Testis (tissue), 2 donors: ENCODE measurements at regions not wholly inside any gene's neighbourhood (a gene's known extent, or its start where the extent isn't known, plus 50 kb on each side); places are given as distances from the start of the nearest gene placed in this dataset.

Experiments used
- DNase-seq: peaks from one replicate; pipeline ENCODE4 v3.0.0-alpha.2; 2019
- H3K27ac ChIP-seq, 2 donors: fragments of 200-600 bp; sonication (generic); one replicate each; pipeline ENCODE4 v1.5.1; 2019
- H3K27me3 ChIP-seq: fragments of 200-600 bp; sonication (generic); one replicate; pipeline ENCODE4 v1.5.1; 2019
- H3K36me3 ChIP-seq: fragments of 200-600 bp; sonication (generic); one replicate; pipeline ENCODE4 v1.5.1; 2017; ENCODE audit warnings: low read depth; ENCODE audit errors: missing control alignments
- H3K4me1 ChIP-seq: fragments of 200-600 bp; sonication (generic); one replicate; pipeline ENCODE4 v1.5.1; 2019
- H3K4me3 ChIP-seq, 2 donors: fragments of 200-600 bp; sonication (generic); one replicate each; pipeline ENCODE4 v1.5.1; 2017 to 2019
- H3K9me3 ChIP-seq: fragments of 200-600 bp; sonication (generic); one replicate; pipeline ENCODE4 v1.5.1; 2017
- CTCF ChIP-seq, 3 experiments: fragments of 450-650 bp in 2 of 3; fragments of 200-600 bp in 1 of 3; sonication (generic) in 1 of 3; IDR thresholded peaks; one replicate each; pipeline ENCODE4 v1.5.1; 2016 to 2019; ENCODE audit warnings: antibody characterized with exemption in 3 of 3, mild to moderate bottlenecking in 2 of 3, moderate library complexity in 1 of 3
- POLR2A ChIP-seq: fragments of 450-650 bp; IDR thresholded peaks from one replicate; pipeline ENCODE4 v1.6.1; 2017; ENCODE audit warnings: antibody characterized with exemption, mild to moderate bottlenecking, moderate library complexity
- WGBS, 2 donors: methylation state at CpG; one replicate each; pipeline ENCODE4 v1.1.5; 2018; 5-methylcytosine and 5-hydroxymethylcytosine counted together
- intact Hi-C: fragments of 100-400 bp; cut with DNase I; formaldehyde crosslinking; loops from one replicate; pipeline ENCODE4 v1.15.1; 2023; ENCODE audit warnings: low total_unique reads

DNA sequence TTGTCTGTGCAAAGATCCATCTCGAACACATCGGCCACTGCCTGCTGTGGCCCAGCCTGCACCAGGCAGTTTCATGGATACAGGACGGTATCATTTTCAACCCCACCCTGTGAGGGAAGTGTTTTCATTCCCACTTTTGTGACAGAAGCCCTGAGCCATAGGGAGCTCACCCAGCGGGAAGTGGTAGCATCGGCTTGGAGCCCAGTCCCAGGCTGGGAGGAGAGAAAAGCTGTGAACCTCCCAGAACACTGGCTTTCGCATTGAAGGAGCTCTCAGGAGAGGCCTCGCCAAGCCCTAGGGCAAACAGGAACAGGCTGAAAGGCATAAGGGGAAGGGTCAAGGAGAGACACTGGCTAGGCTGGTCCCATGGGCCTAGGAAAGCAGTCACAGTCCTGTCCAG lies 166.1 kb downstream of the TFCP2L1 start:
- no peak overlapping the region for H3K4me3 ChIP-seq
- 85 to 93% methylated on average over 7 of the region's 7 CpGs for WGBS, 2 donors
- H3K36me3 ChIP-seq = no peaks in the 10 kb centered on the region
- TF ChIP-seq POLR2A = no peak
- TF ChIP-seq CTCF (IDR thresholded peaks at IDR 0.05) = no peak
- no peaks in the 10 kb centered on the region for H3K4me1 ChIP-seq
- no peak overlapping the region for H3K27ac ChIP-seq
- no peaks in the 10 kb centered on the region for H3K9me3 ChIP-seq
- no peaks in the 10 kb centered on the region for H3K27me3 ChIP-seq
- intact Hi-C loops = no loop called here
- no peak for DNase-seq

GRCh38 chr2:121120411-121120810 lies 164.6 kb downstream of the TFCP2L1 start:
- no peaks in the 10 kb centered on the region for H3K9me3 ChIP-seq
- WGBS, 2 donors = 85 to 90% methylated on average over 8 of the region's 8 CpGs
- H3K36me3 ChIP-seq = no peaks in the 10 kb centered on the region
- intact Hi-C loops = no loop called here
- no peaks in the 10 kb centered on the region for H3K27me3 ChIP-seq
- H3K27ac ChIP-seq = no peak overlapping the region
- no peak overlapping the region for H3K4me3 ChIP-seq
- H3K4me1 ChIP-seq = no peaks in the 10 kb centered on the region
- TF ChIP-seq CTCF (IDR thresholded peaks at IDR 0.05) = no peak
- TF ChIP-seq POLR2A = no peak
- no peak for DNase-seq

DNA sequence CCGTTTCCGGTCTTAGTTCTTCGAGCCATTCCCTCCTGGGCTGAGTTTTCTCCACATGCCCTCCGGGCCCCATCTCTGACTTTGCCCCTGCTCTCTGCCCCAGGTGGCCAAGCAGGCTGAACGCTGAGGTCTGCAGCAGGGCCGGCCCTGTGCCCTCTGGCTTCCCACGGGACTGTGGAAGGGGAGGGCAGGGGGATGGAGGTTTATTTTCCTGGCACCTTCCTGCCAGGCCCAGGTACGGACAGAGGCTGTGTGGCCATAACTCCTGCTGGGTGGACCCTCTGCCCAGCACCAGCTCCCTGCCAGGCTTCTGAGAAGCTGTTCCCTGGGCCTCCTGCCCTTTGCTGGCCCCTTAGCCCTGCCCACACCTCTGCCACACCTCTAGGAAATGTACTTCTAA lies 164.0 kb downstream of the TFCP2L1 start:
- Histone ChIP-seq H3K4me1 (no peaks in the 10 kb centered on the region), H3K36me3 (no peaks in the 10 kb centered on the region), H3K9me3 (no peaks in the 10 kb centered on the region), H3K27ac (no peak overlapping the region), H3K4me3 (no peak overlapping the region), H3K27me3 (no peaks in the 10 kb centered on the region)
- intact Hi-C loops = no loop called here
- no peak for DNase-seq
- WGBS, 2 donors = 85 to 91% methylated on average over 7 to 8 of the region's 8 CpGs
- TF ChIP-seq POLR2A (no peak), CTCF (IDR thresholded peaks at IDR 0.05) (no peak)

DNA sequence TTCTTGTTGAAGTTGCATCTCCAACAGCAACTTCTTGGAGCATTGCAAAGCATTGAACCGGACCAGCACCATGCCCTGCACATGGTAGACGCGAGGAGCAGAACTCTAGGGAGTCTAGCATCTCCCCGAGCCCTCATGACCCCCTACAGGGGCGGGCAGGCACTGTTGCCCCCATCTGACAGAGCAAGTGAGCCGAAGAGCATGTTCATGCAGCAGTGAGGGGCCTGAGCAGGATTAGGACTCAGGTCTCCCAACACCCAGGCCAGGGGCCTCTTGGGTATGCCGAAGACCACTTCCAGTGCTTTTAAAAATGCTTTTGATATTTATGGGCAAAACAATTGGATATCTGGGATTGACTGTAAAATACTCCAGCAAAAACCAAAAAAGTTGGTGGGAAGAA lies 163.3 kb downstream of the TFCP2L1 start:
- Histone ChIP-seq H3K27ac (no peak overlapping the region), H3K36me3 (no peaks in the 10 kb centered on the region), H3K4me3 (no peak overlapping the region), H3K9me3 (no peaks in the 10 kb centered on the region), H3K4me1 (no peaks in the 10 kb centered on the region), H3K27me3 (no peaks in the 10 kb centered on the region)
- TF ChIP-seq CTCF (IDR thresholded peaks at IDR 0.05) (no peak), POLR2A (no peak)
- intact Hi-C loops = no loop called here
- DNase-seq = no peak
- 86 to 96% methylated on average over 7 of the region's 7 CpGs for WGBS, 2 donors

DNA sequence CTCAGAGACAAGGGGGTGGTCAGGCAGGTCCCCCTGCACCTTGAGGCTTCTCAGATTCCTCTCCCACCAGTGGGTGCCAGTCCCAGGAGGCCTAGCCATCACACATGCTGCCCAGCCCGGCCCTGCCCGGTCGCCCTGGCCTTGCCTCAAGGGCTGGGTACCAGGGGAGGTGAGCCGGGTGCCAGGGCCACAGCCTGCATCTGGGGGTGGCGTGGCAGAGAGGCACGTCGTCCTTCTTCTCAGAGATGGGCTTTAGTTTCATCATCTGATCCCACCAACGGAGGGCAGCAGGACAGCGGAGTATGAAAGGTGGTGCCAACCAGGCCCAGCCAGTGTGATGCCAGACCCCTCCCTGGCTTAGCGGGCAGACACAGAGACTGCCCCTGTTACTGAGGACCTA lies 161.7 kb downstream of the TFCP2L1 start:
- 86 to 92% methylated on average over 4 to 10 of the region's 10 CpGs for WGBS, 2 donors
- Histone ChIP-seq H3K27me3 (no peaks in the 10 kb centered on the region), H3K9me3 (no peaks in the 10 kb centered on the region), H3K4me3 (no peak overlapping the region), H3K4me1 (no peaks in the 10 kb centered on the region), H3K27ac (no peak overlapping the region), H3K36me3 (no peaks in the 10 kb centered on the region)
- intact Hi-C loops = no loop called here
- no peak for DNase-seq
- TF ChIP-seq POLR2A (no peak), CTCF (IDR thresholded peaks at IDR 0.05) (no peak)
